GM23248 (cell line): ENCODE measurements at regions not wholly inside any gene's neighbourhood (a gene's known extent, or its start where the extent isn't known, plus 50 kb on each side); places are given as distances from the start of the nearest gene placed in this dataset.

Experiments
- EZH2 ChIP-seq: fragments of 200-600 bp; sonication (generic); IDR thresholded peaks from 2 replicates; pipeline ENCODE4 v1.6.1; 2018; ENCODE audit warnings: antibody characterized with exemption, mild to moderate bottlenecking; ENCODE audit not compliant: insufficient read depth, poor library complexity, severe bottlenecking
- EZH2phosphoT487 ChIP-seq: fragments of 200-600 bp; sonication (generic); IDR thresholded peaks from 2 replicates; pipeline ENCODE4 v1.6.1; 2018; ENCODE audit warnings: antibody characterized with exemption, moderate library complexity, mild to moderate bottlenecking, low read depth; ENCODE audit not compliant: insufficient read depth

- TF ChIP-seq EZH2, result no peak
- no peak for TF ChIP-seq EZH2phosphoT487
Observed at GRCh38 chr1:185556561-185556960, 177.6 kb upstream of the HMCN1 start.
